K562 (cell line): ENCODE measurements at regions not wholly inside any gene's neighbourhood (a gene's known extent, or its start where the extent isn't known, plus 50 kb on each side); places are given as distances from the start of the nearest gene placed in this dataset.

Source experiments
- ATAC-seq: fragments of 200-7000 bp; cut with Tn5 transposase; 3 replicates; pipeline ENCODE4 v1.9.1; 2020; ENCODE audit warnings: moderate library complexity
- BruUV-seq: library from RNA; stranded (reverse); fragments of 400-500 nt; replicated peaks from 2 replicates; lab custom pipeline; 2021; lab: Mats Ljungman, UMichigan
- CTCF ChIA-PET: fragments of 300-600 bp; formaldehyde crosslinking; extraction: SDS; loops from one replicate; lab custom pipeline; 2021; ENCODE audit warnings: low intra/inter-chr PET ratio; lab: Yijun Ruan, JAX
- POLR2A ChIA-PET: fragments of 300-600, 350-650 bp; sonication (Branson Sonifier 250); formaldehyde crosslinking; extraction: SDS; loops from one replicate; lab custom pipeline; 2021; ENCODE audit warnings: antibody characterized with exemption, inconsistent platforms; lab: Yijun Ruan, JAX
- DNase-seq, 4 experiments: peaks; one replicate each; pipeline versions ENCODE4 v3.0.0 to v3.0.0-alpha.2; 2011 to 2018; ENCODE audit warnings: low spot score in 3 of 4, mixed read lengths in 3 of 4; ENCODE audit errors: extremely low read depth in 1 of 4
- FAIRE-seq: peaks from 2 replicates; lab custom pipeline; 2011; peaks lifted over from hg19 to GRCh38; lab: Jason Lieb, UNC
- H2AFZ ChIP-seq: 2 replicates; pipeline ENCODE4 v1.6.0; 2011; ENCODE audit warnings: low read depth, low read length, control low read depth, inconsistent platforms
- H3K27ac ChIP-seq: fragments of 200-600 bp; 3 replicates; pipeline ENCODE4 v1.8.0; 2011; ENCODE audit warnings: low read depth, mild to moderate bottlenecking, control low read depth, inconsistent platforms, low read length, moderate library complexity, mixed read lengths; ENCODE audit errors: extremely low read depth
- H3K27me3 ChIP-seq, 2 experiments: fragments of 300-600 bp in 1 of 2; 2 replicates in 1 of 2; 3 replicates in 1 of 2; pipeline versions ENCODE4 v1.6.0 to v1.8.0; 2011; ENCODE audit warnings: inconsistent platforms in 2 of 2, low read length in 2 of 2, mild to moderate bottlenecking in 1 of 2, mixed read lengths in 1 of 2, moderate library complexity in 1 of 2; ENCODE audit not compliant: control insufficient read depth in 2 of 2, insufficient read depth in 2 of 2
- H3K36me3 ChIP-seq: fragments of 300-600 bp; 3 replicates; pipeline ENCODE4 v1.8.0; 2011; ENCODE audit warnings: mild to moderate bottlenecking, low read length, inconsistent platforms; ENCODE audit not compliant: control insufficient read depth, insufficient read depth
- H3K4me1 ChIP-seq, 2 experiments: fragments of 200-600 bp in 1 of 2; replicated peaks in 1 of 2; 2 replicates in 1 of 2; 3 replicates in 1 of 2; pipeline versions ENCODE4 v1.5.1 to v1.8.0; 2011; ENCODE audit warnings: inconsistent platforms in 2 of 2, low read length in 2 of 2, mild to moderate bottlenecking in 1 of 2, mixed read lengths in 1 of 2, moderate library complexity in 1 of 2; ENCODE audit not compliant: control insufficient read depth in 2 of 2, insufficient read depth in 2 of 2
- H3K4me2 ChIP-seq: 2 replicates; pipeline ENCODE4 v1.6.1; 2011; ENCODE audit warnings: low read length, control low read depth, inconsistent platforms, mixed read lengths; ENCODE audit not compliant: insufficient read depth
- H3K4me3 ChIP-seq: fragments of 200-600 bp; sonication (generic), shearing (Covaris generic); 2 replicates; pipeline ENCODE4 v1.5.1; 2016; ENCODE audit warnings: control low read depth, inconsistent platforms
- H3K79me2 ChIP-seq: fragments of 200-600 bp; 3 replicates; pipeline ENCODE4 v1.8.0; 2011; ENCODE audit warnings: low read length, inconsistent platforms; ENCODE audit not compliant: control insufficient read depth, insufficient read depth
- H3K9ac ChIP-seq, 2 experiments: 2 replicates each; pipeline versions ENCODE4 v1.6.0 to v1.6.1; 2011; ENCODE audit warnings: low read depth in 2 of 2, low read length in 2 of 2, control low read depth in 1 of 2, inconsistent platforms in 1 of 2, mild to moderate bottlenecking in 1 of 2, mixed read lengths in 1 of 2; ENCODE audit not compliant: insufficient read depth in 1 of 2
- H3K9me1 ChIP-seq: one replicate; pipeline ENCODE4 v1.6.0; 2011; ENCODE audit warnings: inconsistent platforms, mild to moderate bottlenecking, low read length, moderate library complexity; ENCODE audit not compliant: control insufficient read depth, insufficient read depth
- H3K9me3 ChIP-seq: replicated peaks from 2 replicates; pipeline ENCODE4 v1.5.1; 2011; ENCODE audit warnings: low read depth, low read length, inconsistent platforms; ENCODE audit not compliant: control insufficient read depth, insufficient read depth
- H4K20me1 ChIP-seq: replicated peaks from 2 replicates; pipeline ENCODE4 v1.6.1; 2011; ENCODE audit warnings: low read length, inconsistent platforms, mixed read lengths; ENCODE audit not compliant: control insufficient read depth, insufficient read depth
- CBX3 ChIP-seq, 2 experiments: IDR thresholded peaks; 1 replicate in 1 of 2; 2 replicates in 1 of 2; pipeline ENCODE4 v1.6.1; 2012; ENCODE audit warnings: inconsistent platforms in 2 of 2, low read length in 2 of 2, borderline replicate concordance in 1 of 2, control low read depth in 1 of 2
- DPF2 ChIP-seq: fragments of 450-650 bp; IDR thresholded peaks from 2 replicates; pipeline ENCODE4 v1.6.1; 2016
- EWSR1 ChIP-seq: fragments of 450-650 bp; IDR thresholded peaks from 2 replicates; pipeline ENCODE4 v1.6.1; 2018; ENCODE audit warnings: borderline replicate concordance, mild to moderate bottlenecking, low read depth, moderate library complexity; ENCODE audit not compliant: partially characterized antibody
- GTF2E2 ChIP-seq: fragments of 200-800 bp; sonication (Bioruptor generic); IDR thresholded peaks from 2 replicates; pipeline ENCODE4 v1.6.1; 2016; ENCODE audit warnings: missing genetic modification characterization, missing compliant biosample characterization
- HIVEP1 ChIP-seq: fragments of 250-450 bp; sonication (Bioruptor Pico); IDR thresholded peaks from 2 replicates; pipeline ENCODE4 v1.4.0; 2020; ENCODE audit warnings: mild to moderate bottlenecking
- HLTF ChIP-seq: fragments of 450-650 bp; IDR thresholded peaks from 2 replicates; pipeline ENCODE4 v1.6.1; 2016
- NRF1 ChIP-seq, 2 experiments: fragments of 450-650 bp; IDR thresholded peaks in 1 of 2; conservative IDR thresholded peaks in 1 of 2; 2 replicates each; pipeline ENCODE4 v1.6.1; 2014; ENCODE audit warnings: mild to moderate bottlenecking in 2 of 2
- POLR2A ChIP-seq: fragments of 450-650 bp; conservative IDR thresholded peaks from 2 replicates; pipeline ENCODE4 v1.6.1; 2016
- SAFB2 ChIP-seq: fragments of 200-400 bp; formaldehyde crosslinking; IDR thresholded peaks from 2 replicates; pipeline ENCODE4 v1.6.1; 2018; ENCODE audit warnings: borderline replicate concordance, low read length, low read depth, moderate library complexity; ENCODE audit not compliant: severe bottlenecking
- SOX6 ChIP-seq: fragments of 450-650 bp; IDR thresholded peaks from 2 replicates; pipeline ENCODE4 v1.6.1; 2014; ENCODE audit warnings: mild to moderate bottlenecking
- ZNF583 ChIP-seq: fragments of 250-450 bp; sonication (Bioruptor Pico); IDR thresholded peaks from 2 replicates; pipeline ENCODE4 v1.4.0; 2020
- ZNF717 ChIP-seq: fragments of 250-450 bp; sonication (Bioruptor Pico); IDR thresholded peaks from 2 replicates; pipeline ENCODE4 v1.5.0; 2021
- ZNF79 ChIP-seq: fragments of 250-450 bp; sonication (Bioruptor Pico); IDR thresholded peaks from 2 replicates; pipeline ENCODE4 v1.4.0; 2020; ENCODE audit warnings: low read depth, mild to moderate bottlenecking, moderate library complexity
- WGBS: fragments of 100-300 bp; shearing (Covaris generic); methylation state at CpG from one replicate; pipeline ENCODE4 v1.1.6; 2016; ENCODE audit warnings: low coverage, mixed read lengths; ENCODE audit not compliant: insufficient coverage; ENCODE audit errors: missing lambda C conversion rate; 5-methylcytosine and 5-hydroxymethylcytosine counted together
- in situ Hi-C: fragments of 300-500 bp; cut with MboI; formaldehyde crosslinking; loops from 4 replicates; pipeline ENCODE4 v1.15.0; 2018; ENCODE audit warnings: inconsistent platforms, mixed read lengths
- intact Hi-C: fragments of 100-400 bp; cut with micrococcal nuclease; formaldehyde crosslinking; loops from 2 replicates; pipeline ENCODE4 v1.14.2; 2022
- TF ChIP-seq, protein P1 (sequence below): IDR thresholded peaks from 2 replicates; pipeline ENCODE4 v1.6.1; 2012; ENCODE audit warnings: low read depth, low read length, improper control_type of control experiment, borderline replicate concordance
- TF ChIP-seq, protein P2 (sequence below): fragments of 250-450 bp; sonication (Bioruptor Pico); IDR thresholded peaks from 2 replicates; pipeline ENCODE4 v1.8.0; 2022; ENCODE audit warnings: moderate library complexity, mild to moderate bottlenecking, inconsistent platforms

DNA sequence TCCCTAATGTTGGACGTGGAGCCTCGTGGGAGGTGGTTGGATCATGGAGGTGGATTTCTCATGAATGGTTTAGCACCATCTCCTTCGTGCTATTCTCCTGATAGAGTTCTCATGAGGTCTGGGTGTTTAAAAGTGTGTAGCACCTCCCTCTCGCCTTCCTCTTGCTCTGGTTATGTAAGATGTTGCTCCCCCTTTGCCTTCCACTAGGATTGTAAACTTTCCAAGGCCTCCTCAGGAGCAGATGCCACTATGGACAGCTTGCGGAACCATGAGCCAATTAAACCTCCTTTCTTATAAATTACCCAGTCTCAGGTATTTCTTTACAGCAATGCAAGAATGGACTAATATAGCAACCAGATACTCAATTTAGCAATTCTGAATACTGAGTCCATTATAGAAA, 82.4 kb upstream of the PELI1 start:
- no peaks in the 10 kb centered on the region for H3K27me3 ChIP-seq
- H3K9ac ChIP-seq: no peak overlapping the region
- no peak for DNase-seq
- TF ChIP-seq HLTF (no peak), NRF1 (conservative IDR thresholded peaks at IDR 0.05 in 1 of 2, IDR thresholded peaks at IDR 0.05 in 1 of 2) (no peak), CBX3 (IDR thresholded peaks at IDR 0.05; ENCODE audit: borderline replicate concordance in 1 of 2, low read length in 2 of 2) (no peak), POLR2A (no peak), SAFB2 (no peak), ZNF717 (CRISPR knock-in tag) (no peak), HIVEP1 (CRISPR knock-in tag) (no peak), EWSR1 (no peak), GTF2E2 (tag) (no peak), ZNF79 (CRISPR knock-in tag) (no peak), SOX6 (no peak), ZNF583 (CRISPR knock-in tag) (no peak), DPF2 (no peak)
- TF ChIP-seq, protein P1, sequence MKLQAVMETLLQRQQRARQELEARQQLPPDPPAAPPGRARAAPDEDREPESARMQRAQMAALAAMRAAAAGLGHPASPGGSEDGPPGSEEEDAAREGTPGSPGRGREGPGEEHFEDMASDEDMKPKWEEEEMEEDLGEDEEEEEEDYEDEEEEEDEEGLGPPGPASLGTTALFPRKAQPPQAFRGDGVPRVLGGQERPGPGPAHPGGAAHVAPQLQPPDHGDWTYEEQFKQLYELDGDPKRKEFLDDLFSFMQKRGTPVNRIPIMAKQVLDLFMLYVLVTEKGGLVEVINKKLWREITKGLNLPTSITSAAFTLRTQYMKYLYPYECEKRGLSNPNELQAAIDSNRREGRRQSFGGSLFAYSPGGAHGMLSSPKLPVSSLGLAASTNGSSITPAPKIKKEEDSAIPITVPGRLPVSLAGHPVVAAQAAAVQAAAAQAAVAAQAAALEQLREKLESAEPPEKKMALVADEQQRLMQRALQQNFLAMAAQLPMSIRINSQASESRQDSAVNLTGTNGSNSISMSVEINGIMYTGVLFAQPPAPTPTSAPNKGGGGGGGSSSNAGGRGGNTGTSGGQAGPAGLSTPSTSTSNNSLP: no peak
- TF ChIP-seq, protein P2, sequence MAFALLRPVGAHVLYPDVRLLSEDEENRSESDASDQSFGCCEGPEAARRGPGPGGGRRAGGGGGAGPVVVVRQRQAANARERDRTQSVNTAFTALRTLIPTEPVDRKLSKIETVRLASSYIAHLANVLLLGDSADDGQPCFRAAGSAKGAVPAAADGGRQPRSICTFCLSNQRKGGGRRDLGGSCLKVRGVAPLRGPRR (CRISPR knock-in tag): no peak
- H2AFZ ChIP-seq: no peak overlapping the region; the same call in 1 of the 2 replicates
- ChIA-PET POLR2A (interaction anchor here (1.9 kb wide), 1 partner anchor 12 kb away, joined by 7 read pairs; no protein-coding TSS in a partner anchor), CTCF (no interaction called here)
- no peak for FAIRE-seq
- H3K9me3 ChIP-seq: no peaks in the 10 kb centered on the region
- H3K4me1 ChIP-seq: peaks cover 5 to 11% of the 10 kb centered on the region in 2 experiments; a peak in 1 of 5 replicates
- ATAC-seq: no peak
- H3K36me3 ChIP-seq: no peaks in the 10 kb centered on the region
- BruUV-seq: no TSS peak
- no peaks in the 10 kb centered on the region for H4K20me1 ChIP-seq
- no peaks in the 10 kb centered on the region for H3K9me1 ChIP-seq
- WGBS: 42% methylated on average over 5 of the region's 5 CpGs
- no peak overlapping the region for H3K4me2 ChIP-seq
- no peak overlapping the region for H3K4me3 ChIP-seq
- in situ Hi-C loops: no loop called here
- H3K79me2 ChIP-seq: no peaks in the 10 kb centered on the region
- H3K27ac ChIP-seq: no peak overlapping the region
- intact Hi-C loops: no loop called here
